ENCODE measurements at regions not wholly inside any gene's neighbourhood (a gene's known extent, or its start where the extent isn't known, plus 50 kb on each side); places are given as distances from the start of the nearest gene placed in this dataset.

GRCh38 chr2:39898934-39899333 lies 119.9 kb upstream of the THUMPD2 start:
- DNase-seq (ENCODE audit: low read depth in 1 of 2, low spot score in 2 of 2) (no peak), FAIRE-seq (no peak)
- H2BK5ac ChIP-seq (ENCODE audit: low read depth, low read length): no peak overlapping the region
- no peaks in the 10 kb centered on the region for H3K79me2 ChIP-seq (ENCODE audit: control insufficient read depth in 1 of 2, insufficient read depth in 2 of 2, low read length in 2 of 2)
- no peak overlapping the region for H2BK12ac ChIP-seq (ENCODE audit: low read depth, low read length)
- H3K18ac ChIP-seq (ENCODE audit: extremely low read depth, low read length): no peak overlapping the region
- no peaks in the 10 kb centered on the region for H3K23me2 ChIP-seq (ENCODE audit: low read depth, low read length)
- H3K9me3 ChIP-seq (ENCODE audit: insufficient read depth in 2 of 2, low read depth in 1 of 2, low read length in 1 of 2): peaks cover 0 to 9% of the 10 kb centered on the region in 2 experiments; a peak in 2 of 4 replicates
- CTCF ChIA-PET (ENCODE audit: partially characterized antibody): interaction anchor here (1.4 kb wide), 1 partner anchor 8 kb away, joined by 3 read pairs; no protein-coding TSS in a partner anchor
- H3K27ac ChIP-seq (ENCODE audit: low read depth, low read length): no peak overlapping the region
- H3K4me3 ChIP-seq (ENCODE audit: extremely low read depth in 1 of 4, insufficient read depth in 2 of 4, low read depth in 3 of 4, low read length in 4 of 4): no peak overlapping the region
- no peaks in the 10 kb centered on the region for H3K36me3 ChIP-seq (ENCODE audit: control insufficient read depth in 2 of 4, insufficient read depth in 4 of 4, low read length in 3 of 4)
- H2BK120ac ChIP-seq (replicated peaks; ENCODE audit: low read depth, low read length): no peak overlapping the region
- no peak overlapping the region for H3K14ac ChIP-seq (ENCODE audit: insufficient read length)
- no peak overlapping the region for H3K4me2 ChIP-seq (ENCODE audit: insufficient read depth in 1 of 2, low read depth in 2 of 2, low read length in 2 of 2)
- no peaks in the 10 kb centered on the region for H4K20me1 ChIP-seq (replicated peaks in 1 of 2; ENCODE audit: control insufficient read depth in 1 of 2, insufficient read depth in 2 of 2, low read length in 2 of 2)
- no peak overlapping the region for H4K5ac ChIP-seq (ENCODE audit: insufficient read length, low read depth, low read length)
- H3K23ac ChIP-seq (ENCODE audit: insufficient read length): no peak overlapping the region
- no peaks in the 10 kb centered on the region for H3K79me1 ChIP-seq (ENCODE audit: low read depth, low read length)
- H3K56ac ChIP-seq (replicated peaks; ENCODE audit: insufficient read length, low read depth, low read length): no peak overlapping the region
- no peak overlapping the region for H2BK20ac ChIP-seq (ENCODE audit: low read length)
- H3K27me3 ChIP-seq (replicated peaks in 1 of 4; ENCODE audit: control insufficient read depth in 3 of 4, extremely low read depth in 1 of 4, insufficient read depth in 3 of 4, low read length in 3 of 4): no peaks in the 10 kb centered on the region
- H4K91ac ChIP-seq (replicated peaks; ENCODE audit: insufficient read length, low read length): no peak overlapping the region
- 87% methylated on average over 3 of the region's 3 CpGs; no CpG with 5 or more reads in 1 of the 2 experiments for WGBS, 2 experiments (ENCODE audit: extremely low coverage in 1 of 2, insufficient coverage in 1 of 2, insufficient read length in 1 of 2, insufficient replicate concordance in 2 of 2, low coverage in 1 of 2, low lambda C conversion rate in 2 of 2, missing lambda C conversion rate in 1 of 2)
- H3K9ac ChIP-seq (replicated peaks in 1 of 4; ENCODE audit: extremely low read depth in 1 of 4, low read depth in 3 of 4, low read length in 3 of 4): no peak overlapping the region
- H2AFZ ChIP-seq (ENCODE audit: low read length): no peak overlapping the region
- H4K8ac ChIP-seq (ENCODE audit: extremely low read depth, insufficient read depth, low read length): no peak overlapping the region
- POLR2A ChIA-PET (ENCODE audit: partially characterized antibody): no interaction called here
- H2BK15ac ChIP-seq (ENCODE audit: low read length): no peak overlapping the region
- H3K4me1 ChIP-seq (replicated peaks in 1 of 4; ENCODE audit: control insufficient read depth in 3 of 4, insufficient read depth in 4 of 4, low read length in 3 of 4): no peaks in the 10 kb centered on the region
- H2AK5ac ChIP-seq (ENCODE audit: low read depth, low read length): no peak overlapping the region
- no peak overlapping the region for H3K4ac ChIP-seq (replicated peaks; ENCODE audit: insufficient read length, low read depth, low read length)
- TF ChIP-seq ZNF274 (IDR thresholded peaks at IDR 0.05; ENCODE audit: borderline replicate concordance, extremely low read depth, low read length) (no peak), SIN3A (conservative IDR thresholded peaks at IDR 0.05 in 1 of 2, IDR thresholded peaks at IDR 0.05 in 1 of 2; ENCODE audit: low read depth in 1 of 2, low read length in 2 of 2) (no peak), SUZ12 (IDR thresholded peaks at IDR 0.05; ENCODE audit: low read length) (no peak), SP4 (IDR thresholded peaks at IDR 0.05; ENCODE audit: low read length) (no peak), TCF12 (IDR thresholded peaks at IDR 0.05; ENCODE audit: low read depth, low read length) (no peak), SIRT6 (IDR thresholded peaks at IDR 0.05; ENCODE audit: low read length) (no peak), NANOG (IDR thresholded peaks at IDR 0.05; ENCODE audit: insufficient read depth, low read depth, low read length, poor library complexity, severe bottlenecking) (no peak), USF2 (IDR thresholded peaks at IDR 0.05; ENCODE audit: low read length) (no peak), HDAC2 (IDR thresholded peaks at IDR 0.05; ENCODE audit: borderline replicate concordance in 1 of 2, low read depth in 2 of 2, low read length in 2 of 2) (no peak), ASH2L (IDR thresholded peaks at IDR 0.05; ENCODE audit: low read length) (no peak), MAX (IDR thresholded peaks at IDR 0.05) (no peak), TBP (IDR thresholded peaks at IDR 0.05; ENCODE audit: low read depth, low read length) (no peak), BACH1 (IDR thresholded peaks at IDR 0.05; ENCODE audit: low read length) (no peak)

Measured in H1 (cell line).